NCI-H524 (cell line): ENCODE measurements at regions not wholly inside any gene's neighbourhood (a gene's known extent, or its start where the extent isn't known, plus 50 kb on each side); places are given as distances from the start of the nearest gene placed in this dataset.

Source experiments
- DNase-seq, 2 experiments: peaks; one replicate each; lab custom pipeline; 2025; lab: John Stamatoyannopoulos, UW

DNA sequence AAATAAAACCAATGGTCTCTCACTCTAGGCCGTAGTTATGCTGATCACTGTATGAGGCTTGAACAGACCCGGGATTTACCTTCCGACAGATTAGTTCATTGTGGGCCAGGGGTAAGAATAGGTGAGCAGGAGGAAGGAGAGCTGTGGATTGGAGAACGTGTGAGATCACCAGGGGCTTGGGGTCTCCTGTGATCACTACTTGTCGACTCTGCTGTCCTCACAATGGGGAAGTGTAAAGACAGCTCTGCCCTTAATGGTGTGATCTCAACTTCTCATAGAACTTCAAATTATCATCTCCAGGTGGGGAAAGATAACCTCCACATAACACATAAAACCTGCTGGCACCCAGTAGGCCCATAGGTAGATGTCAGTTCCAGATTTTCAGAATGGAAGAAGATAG, 56.2 kb upstream of the RPS6KA3 start:
- DNase-seq = no peak

DNA sequence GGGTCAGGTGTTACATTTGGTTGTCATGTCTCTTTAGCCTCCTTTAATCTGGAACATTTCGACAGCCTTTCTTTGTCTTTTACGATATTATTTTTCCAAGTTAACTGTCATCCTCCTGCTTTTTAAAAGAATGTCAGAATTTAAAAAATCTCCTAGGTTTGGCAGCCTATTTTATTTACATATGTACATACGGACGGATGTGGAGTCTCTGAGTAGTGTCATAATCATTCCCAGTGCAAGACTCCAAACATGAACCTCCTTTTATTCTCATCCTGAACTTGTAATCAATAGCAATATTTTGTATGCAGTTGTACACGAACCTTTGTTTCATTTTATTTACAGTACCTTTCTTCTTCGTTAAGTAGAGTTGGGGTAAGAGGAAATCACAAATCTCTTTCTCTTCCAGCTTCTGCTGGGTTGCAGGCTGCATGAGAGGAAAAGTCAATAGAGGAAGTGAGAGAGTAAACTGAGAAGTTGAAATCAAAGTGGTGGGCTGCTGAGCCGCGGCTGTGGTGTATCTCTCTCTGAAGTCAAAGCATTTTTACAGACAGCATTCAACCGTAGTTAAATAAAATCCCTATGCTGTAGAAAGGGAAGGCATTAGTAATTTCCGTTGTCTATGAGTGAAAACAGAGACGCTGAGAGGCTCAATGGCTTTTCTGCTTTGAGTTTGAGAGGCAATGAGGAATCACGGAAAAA, 53.9 kb upstream of the RPS6KA3 start:
- DNase-seq = no peak

- no peak for DNase-seq
Observed at GRCh38 chrX:20319054-20319453, 52.3 kb upstream of the RPS6KA3 start.

GRCh38 chrX:20317873-20318272, 51.2 kb upstream of the RPS6KA3 start:
- no peak for DNase-seq
